ENCODE measurements at regions not wholly inside any gene's neighbourhood (a gene's known extent, or its start where the extent isn't known, plus 50 kb on each side); places are given as distances from the start of the nearest gene placed in this dataset.

DNA sequence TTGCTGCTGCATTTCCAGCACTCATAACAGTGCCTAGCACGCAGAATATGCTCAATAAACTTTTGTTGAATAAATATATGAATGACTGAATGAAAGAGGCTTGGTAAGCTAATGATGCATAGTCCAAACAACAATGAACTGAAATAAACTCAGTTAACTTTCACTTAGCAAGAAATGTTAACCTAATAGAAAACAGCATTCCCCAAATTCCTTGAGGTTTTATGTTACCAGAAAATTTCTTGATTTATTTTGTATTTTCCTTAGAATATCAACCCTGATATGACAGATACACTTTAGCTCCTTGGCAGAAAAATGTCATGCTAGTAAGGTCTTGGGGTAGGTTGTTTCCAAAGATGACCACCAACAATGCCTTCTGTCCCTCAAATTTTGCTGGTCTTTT is 217.4 kb downstream of the KCNE4 start:
- CTCF ChIA-PET (ENCODE audit: partially characterized antibody): interaction anchor here (1.9 kb wide), 1 partner anchor 298 kb away, joined by 5 read pairs; no protein-coding TSS in a partner anchor
- Histone ChIP-seq H3K36me3 (ENCODE audit: control insufficient read depth in 2 of 4, insufficient read depth in 4 of 4, low read length in 3 of 4) (no peaks in the 10 kb centered on the region), H2AFZ (ENCODE audit: low read length) (no peak overlapping the region), H3K79me1 (ENCODE audit: low read depth, low read length) (no peaks in the 10 kb centered on the region), H2AK5ac (ENCODE audit: low read depth, low read length) (no peak overlapping the region), H2BK120ac (replicated peaks; ENCODE audit: low read depth, low read length) (no peak overlapping the region), H4K5ac (ENCODE audit: insufficient read length, low read depth, low read length) (no peak overlapping the region), H3K79me2 (ENCODE audit: control insufficient read depth in 1 of 2, insufficient read depth in 2 of 2, low read length in 2 of 2) (no peaks in the 10 kb centered on the region), H3K23ac (ENCODE audit: insufficient read length) (no peak overlapping the region), H3K4ac (replicated peaks; ENCODE audit: insufficient read length, low read depth, low read length) (no peak overlapping the region), H2BK5ac (ENCODE audit: low read depth, low read length) (no peak overlapping the region), H4K8ac (ENCODE audit: extremely low read depth, insufficient read depth, low read length) (no peak overlapping the region), H3K9me3 (ENCODE audit: insufficient read depth in 2 of 2, low read depth in 1 of 2, low read length in 1 of 2) (no peaks in the 10 kb centered on the region), H3K4me3 (ENCODE audit: extremely low read depth in 1 of 4, insufficient read depth in 2 of 4, low read depth in 3 of 4, low read length in 4 of 4) (no peak overlapping the region), H3K23me2 (ENCODE audit: low read depth, low read length) (no peaks in the 10 kb centered on the region), H3K9ac (replicated peaks in 1 of 4; ENCODE audit: extremely low read depth in 1 of 4, low read depth in 3 of 4, low read length in 3 of 4) (no peak overlapping the region), H3K18ac (ENCODE audit: extremely low read depth, low read length) (no peak overlapping the region), H3K14ac (ENCODE audit: insufficient read length) (no peak overlapping the region), H4K91ac (replicated peaks; ENCODE audit: insufficient read length, low read length) (no peak overlapping the region), H3K56ac (replicated peaks; ENCODE audit: insufficient read length, low read depth, low read length) (no peak overlapping the region), H3K4me2 (ENCODE audit: insufficient read depth in 1 of 2, low read depth in 2 of 2, low read length in 2 of 2) (no peak overlapping the region), H2BK12ac (ENCODE audit: low read depth, low read length) (no peak overlapping the region), H3K27me3 (replicated peaks in 1 of 4; ENCODE audit: control insufficient read depth in 3 of 4, extremely low read depth in 1 of 4, insufficient read depth in 3 of 4, low read length in 3 of 4) (no peaks in the 10 kb centered on the region), H2BK20ac (ENCODE audit: low read length) (no peak overlapping the region), H3K4me1 (replicated peaks in 1 of 4; ENCODE audit: control insufficient read depth in 3 of 4, insufficient read depth in 4 of 4, low read length in 3 of 4) (no peaks in the 10 kb centered on the region), H2BK15ac (ENCODE audit: low read length) (no peak overlapping the region), H3K27ac (ENCODE audit: low read depth, low read length) (no peak overlapping the region), H4K20me1 (replicated peaks in 1 of 2; ENCODE audit: control insufficient read depth in 1 of 2, insufficient read depth in 2 of 2, low read length in 2 of 2) (no peaks in the 10 kb centered on the region)
- DNase-seq (ENCODE audit: low read depth in 1 of 2, low spot score in 2 of 2) (no peak), FAIRE-seq (no peak)
- WGBS, 2 experiments (ENCODE audit: extremely low coverage in 1 of 2, insufficient coverage in 1 of 2, insufficient read length in 1 of 2, insufficient replicate concordance in 2 of 2, low coverage in 1 of 2, low lambda C conversion rate in 2 of 2, missing lambda C conversion rate in 1 of 2): 94% methylated on average over 1 of the region's 1 CpG; no CpG with 5 or more reads in 1 of the 2 experiments
- POLR2A ChIA-PET (ENCODE audit: partially characterized antibody): no interaction called here
- TF ChIP-seq YY1 (IDR thresholded peaks at IDR 0.05; ENCODE audit: low read depth, low read length) (no peak), KDM5A (IDR thresholded peaks at IDR 0.05; ENCODE audit: low read length) (no peak), SIN3A (conservative IDR thresholded peaks at IDR 0.05 in 1 of 2, IDR thresholded peaks at IDR 0.05 in 1 of 2; ENCODE audit: low read depth in 1 of 2, low read length in 2 of 2) (no peak), NRF1 (IDR thresholded peaks at IDR 0.05; ENCODE audit: low read depth, low read length) (no peak), TEAD4 (IDR thresholded peaks at IDR 0.05; ENCODE audit: low read depth, low read length) (no peak), BCL11A (IDR thresholded peaks at IDR 0.05; ENCODE audit: low read depth in 2 of 2, low read length in 2 of 2) (no peak), KDM4A (IDR thresholded peaks at IDR 0.05; ENCODE audit: low read depth, low read length, severe bottlenecking) (no peak), POLR2AphosphoS5 (IDR thresholded peaks at IDR 0.05; ENCODE audit: low read depth, low read length) (no peak), CTBP2 (IDR thresholded peaks at IDR 0.05; ENCODE audit: borderline replicate concordance, insufficient read depth, insufficient read length, low read length) (no peak), SP2 (IDR thresholded peaks at IDR 0.05; ENCODE audit: low read length) (no peak), EGR1 (IDR thresholded peaks at IDR 0.05; ENCODE audit: borderline replicate concordance, low read depth, low read length) (no peak), MAFK (IDR thresholded peaks at IDR 0.05; ENCODE audit: low read depth, low read length) (no peak), RBBP5 (IDR thresholded peaks at IDR 0.05; ENCODE audit: borderline replicate concordance, low read depth, low read length) (no peak)
- TF ChIP-seq, protein P1, sequence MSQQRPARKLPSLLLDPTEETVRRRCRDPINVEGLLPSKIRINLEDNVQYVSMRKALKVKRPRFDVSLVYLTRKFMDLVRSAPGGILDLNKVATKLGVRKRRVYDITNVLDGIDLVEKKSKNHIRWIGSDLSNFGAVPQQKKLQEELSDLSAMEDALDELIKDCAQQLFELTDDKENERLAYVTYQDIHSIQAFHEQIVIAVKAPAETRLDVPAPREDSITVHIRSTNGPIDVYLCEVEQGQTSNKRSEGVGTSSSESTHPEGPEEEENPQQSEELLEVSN (IDR thresholded peaks at IDR 0.05): no peak
- TF ChIP-seq, protein P2, sequence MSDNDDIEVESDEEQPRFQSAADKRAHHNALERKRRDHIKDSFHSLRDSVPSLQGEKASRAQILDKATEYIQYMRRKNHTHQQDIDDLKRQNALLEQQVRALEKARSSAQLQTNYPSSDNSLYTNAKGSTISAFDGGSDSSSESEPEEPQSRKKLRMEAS (IDR thresholded peaks at IDR 0.05): no peak

Measured in H1 (cell line).